WTC11 (cell line): ENCODE measurements at regions not wholly inside any gene's neighbourhood (a gene's known extent, or its start where the extent isn't known, plus 50 kb on each side); places are given as distances from the start of the nearest gene placed in this dataset.

Source experiments
- ATAC-seq: fragments of 200-7000 bp; cut with Tn5 transposase; 2 replicates; pipeline ENCODE4 v1.10.0; 2021; ENCODE audit warnings: mild to moderate bottlenecking, moderate library complexity
- CTCF ChIA-PET: fragments of 300-600 bp; sonication (Branson Sonifier 250); formaldehyde crosslinking; loops from one replicate; lab custom pipeline; 2021; ENCODE audit warnings: antibody characterized with exemption; lab: Charles Lee
- POLR2A ChIA-PET: fragments of 350-600 bp; sonication (Branson Sonifier 250); formaldehyde crosslinking; loops from one replicate; lab custom pipeline; 2021; ENCODE audit warnings: antibody characterized with exemption; lab: Charles Lee
- DNase-seq: peaks from one replicate; pipeline ENCODE4 v3.0.0; 2021; ENCODE audit warnings: low spot score
- H3K27ac Mint-ChIP-seq: 2 replicates; pipeline ENCODE4 v1.8.0; 2021; ENCODE audit warnings: mixed read lengths
- H3K27me3 Mint-ChIP-seq: 2 replicates; pipeline ENCODE4 v1.8.0; 2021; ENCODE audit warnings: low read depth, mild to moderate bottlenecking, moderate library complexity, mixed read lengths
- H3K36me3 Mint-ChIP-seq: 2 replicates; pipeline ENCODE4 v1.8.0; 2021; ENCODE audit warnings: mixed read lengths
- H3K4me1 Mint-ChIP-seq: 2 replicates; pipeline ENCODE4 v1.8.0; 2022; ENCODE audit warnings: mixed read lengths
- H3K4me3 Mint-ChIP-seq: 2 replicates; pipeline ENCODE4 v1.8.0; 2021; ENCODE audit warnings: mild to moderate bottlenecking, moderate library complexity, mixed read lengths
- H3K9me3 Mint-ChIP-seq: 2 replicates; pipeline ENCODE4 v1.8.0; 2021; ENCODE audit warnings: mixed read lengths
- ESRRA ChIP-seq: sonication (generic); formaldehyde crosslinking; IDR thresholded peaks from 2 replicates; pipeline ENCODE4 v1.8.1; 2022; ENCODE audit warnings: mild to moderate bottlenecking, missing genetic modification reagents, borderline replicate concordance
- FOXP1 ChIP-seq: sonication (generic); formaldehyde crosslinking; IDR thresholded peaks from 2 replicates; pipeline ENCODE4 v1.8.0; 2022; ENCODE audit warnings: missing genetic modification reagents, mild to moderate bottlenecking, moderate library complexity, borderline replicate concordance
- HMGA2 ChIP-seq: fragments of 250-450 bp; sonication (Bioruptor Pico); IDR thresholded peaks from 2 replicates; pipeline ENCODE4 v1.4.0; 2021; ENCODE audit warnings: mild to moderate bottlenecking, moderate library complexity
- NR1H2 ChIP-seq: sonication (generic); formaldehyde crosslinking; IDR thresholded peaks from 2 replicates; pipeline ENCODE4 v1.9.0; 2021; ENCODE audit warnings: mild to moderate bottlenecking, moderate library complexity, missing genetic modification reagents
- RORB ChIP-seq: fragments of 250-450 bp; sonication (Bioruptor Pico); IDR thresholded peaks from 2 replicates; pipeline ENCODE4 v1.9.0; 2021; ENCODE audit warnings: mild to moderate bottlenecking
- SMAD3 ChIP-seq: sonication (generic); formaldehyde crosslinking; IDR thresholded peaks from 2 replicates; pipeline ENCODE4 v1.8.0; 2022; ENCODE audit warnings: missing genetic modification reagents, mild to moderate bottlenecking, borderline replicate concordance
- SMAD4 ChIP-seq: sonication (generic); formaldehyde crosslinking; IDR thresholded peaks from 2 replicates; pipeline ENCODE4 v1.8.0; 2022; ENCODE audit warnings: mild to moderate bottlenecking, missing genetic modification reagents
- ZBTB21 ChIP-seq: sonication (generic); formaldehyde crosslinking; IDR thresholded peaks from 2 replicates; pipeline ENCODE4 v1.8.1; 2023; ENCODE audit warnings: mild to moderate bottlenecking, missing genetic modification reagents, borderline replicate concordance
- TF ChIP-seq, protein P1 (sequence below): sonication (generic); formaldehyde crosslinking; IDR thresholded peaks from 2 replicates; pipeline ENCODE4 v1.8.0; 2023; ENCODE audit warnings: missing genetic modification reagents
- TF ChIP-seq, protein P2 (sequence below): fragments of 250-450 bp; sonication (Bioruptor Pico); IDR thresholded peaks from 2 replicates; pipeline ENCODE4 v1.9.0; 2021; ENCODE audit warnings: mild to moderate bottlenecking, borderline replicate concordance
- TF ChIP-seq, protein P3 (sequence below): sonication (generic); formaldehyde crosslinking; conservative IDR thresholded peaks from 2 replicates; pipeline ENCODE4 v1.8.1; 2023; ENCODE audit warnings: mild to moderate bottlenecking, low read depth, missing genetic modification reagents, moderate library complexity
- TF ChIP-seq, protein P4 (sequence below): sonication (generic); formaldehyde crosslinking; IDR thresholded peaks from 2 replicates; pipeline ENCODE4 v1.8.1; 2022; ENCODE audit warnings: low read depth, mild to moderate bottlenecking, moderate library complexity, missing genetic modification reagents, borderline replicate concordance
- TF ChIP-seq, protein P5 (sequence below): sonication (generic); formaldehyde crosslinking; IDR thresholded peaks from 2 replicates; pipeline ENCODE4 v1.8.1; 2023; ENCODE audit warnings: mild to moderate bottlenecking, missing genetic modification reagents, moderate library complexity
- TF ChIP-seq, protein P6 (sequence below): sonication (generic); formaldehyde crosslinking; IDR thresholded peaks from 2 replicates; pipeline ENCODE4 v1.8.1; 2023; ENCODE audit warnings: mild to moderate bottlenecking, missing genetic modification reagents
- TF ChIP-seq, protein P7 (sequence below): sonication (generic); formaldehyde crosslinking; IDR thresholded peaks from 2 replicates; pipeline ENCODE4 v1.8.1; 2022; ENCODE audit warnings: low read depth, missing genetic modification reagents, borderline replicate concordance

DNA sequence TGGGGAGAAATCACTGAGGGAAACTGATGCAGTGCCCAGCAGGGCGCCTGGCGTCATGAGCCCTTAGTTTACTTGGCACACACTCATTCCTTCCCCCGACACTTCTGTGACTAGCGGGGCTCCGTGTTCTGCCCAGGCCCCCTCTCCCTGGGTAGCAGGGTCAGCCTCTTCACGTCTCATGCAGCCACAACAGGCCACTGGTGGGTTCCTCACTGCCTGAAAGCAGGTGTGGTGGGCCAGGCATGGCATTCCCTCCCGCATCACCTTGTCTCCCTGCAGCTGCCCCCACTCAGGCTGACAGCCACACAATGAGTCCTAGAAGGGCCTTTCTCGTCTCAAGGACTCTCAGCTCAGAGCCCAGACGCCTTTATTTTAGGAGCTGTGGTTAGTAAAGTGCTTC is 51.1 kb upstream of the CPLX2 start:
- ATAC-seq: no peak
- Mint-ChIP-seq H3K4me1 (peaks cover 44% of the 10 kb centered on the region), H3K9me3 (no peaks in the 10 kb centered on the region), H3K4me3 (no peak overlapping the region), H3K27ac (no peak overlapping the region), H3K27me3 (no peaks in the 10 kb centered on the region), H3K36me3 (no peaks in the 10 kb centered on the region)
- TF ChIP-seq ZBTB21 (CRISPR knock-in tag) (no peak), FOXP1 (CRISPR knock-in tag) (no peak), RORB (no peak), HMGA2 (CRISPR knock-in tag) (no peak), SMAD4 (CRISPR knock-in tag) (no peak), NR1H2 (CRISPR knock-in tag) (no peak), ESRRA (CRISPR knock-in tag) (no peak), SMAD3 (CRISPR knock-in tag) (no peak)
- TF ChIP-seq, protein P1, sequence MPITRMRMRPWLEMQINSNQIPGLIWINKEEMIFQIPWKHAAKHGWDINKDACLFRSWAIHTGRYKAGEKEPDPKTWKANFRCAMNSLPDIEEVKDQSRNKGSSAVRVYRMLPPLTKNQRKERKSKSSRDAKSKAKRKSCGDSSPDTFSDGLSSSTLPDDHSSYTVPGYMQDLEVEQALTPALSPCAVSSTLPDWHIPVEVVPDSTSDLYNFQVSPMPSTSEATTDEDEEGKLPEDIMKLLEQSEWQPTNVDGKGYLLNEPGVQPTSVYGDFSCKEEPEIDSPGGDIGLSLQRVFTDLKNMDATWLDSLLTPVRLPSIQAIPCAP (CRISPR knock-in tag): no peak
- TF ChIP-seq, protein P2, sequence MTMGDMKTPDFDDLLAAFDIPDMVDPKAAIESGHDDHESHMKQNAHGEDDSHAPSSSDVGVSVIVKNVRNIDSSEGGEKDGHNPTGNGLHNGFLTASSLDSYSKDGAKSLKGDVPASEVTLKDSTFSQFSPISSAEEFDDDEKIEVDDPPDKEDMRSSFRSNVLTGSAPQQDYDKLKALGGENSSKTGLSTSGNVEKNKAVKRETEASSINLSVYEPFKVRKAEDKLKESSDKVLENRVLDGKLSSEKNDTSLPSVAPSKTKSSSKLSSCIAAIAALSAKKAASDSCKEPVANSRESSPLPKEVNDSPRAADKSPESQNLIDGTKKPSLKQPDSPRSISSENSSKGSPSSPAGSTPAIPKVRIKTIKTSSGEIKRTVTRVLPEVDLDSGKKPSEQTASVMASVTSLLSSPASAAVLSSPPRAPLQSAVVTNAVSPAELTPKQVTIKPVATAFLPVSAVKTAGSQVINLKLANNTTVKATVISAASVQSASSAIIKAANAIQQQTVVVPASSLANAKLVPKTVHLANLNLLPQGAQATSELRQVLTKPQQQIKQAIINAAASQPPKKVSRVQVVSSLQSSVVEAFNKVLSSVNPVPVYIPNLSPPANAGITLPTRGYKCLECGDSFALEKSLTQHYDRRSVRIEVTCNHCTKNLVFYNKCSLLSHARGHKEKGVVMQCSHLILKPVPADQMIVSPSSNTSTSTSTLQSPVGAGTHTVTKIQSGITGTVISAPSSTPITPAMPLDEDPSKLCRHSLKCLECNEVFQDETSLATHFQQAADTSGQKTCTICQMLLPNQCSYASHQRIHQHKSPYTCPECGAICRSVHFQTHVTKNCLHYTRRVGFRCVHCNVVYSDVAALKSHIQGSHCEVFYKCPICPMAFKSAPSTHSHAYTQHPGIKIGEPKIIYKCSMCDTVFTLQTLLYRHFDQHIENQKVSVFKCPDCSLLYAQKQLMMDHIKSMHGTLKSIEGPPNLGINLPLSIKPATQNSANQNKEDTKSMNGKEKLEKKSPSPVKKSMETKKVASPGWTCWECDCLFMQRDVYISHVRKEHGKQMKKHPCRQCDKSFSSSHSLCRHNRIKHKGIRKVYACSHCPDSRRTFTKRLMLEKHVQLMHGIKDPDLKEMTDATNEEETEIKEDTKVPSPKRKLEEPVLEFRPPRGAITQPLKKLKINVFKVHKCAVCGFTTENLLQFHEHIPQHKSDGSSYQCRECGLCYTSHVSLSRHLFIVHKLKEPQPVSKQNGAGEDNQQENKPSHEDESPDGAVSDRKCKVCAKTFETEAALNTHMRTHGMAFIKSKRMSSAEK (CRISPR knock-in tag): no peak
- TF ChIP-seq, protein P3, sequence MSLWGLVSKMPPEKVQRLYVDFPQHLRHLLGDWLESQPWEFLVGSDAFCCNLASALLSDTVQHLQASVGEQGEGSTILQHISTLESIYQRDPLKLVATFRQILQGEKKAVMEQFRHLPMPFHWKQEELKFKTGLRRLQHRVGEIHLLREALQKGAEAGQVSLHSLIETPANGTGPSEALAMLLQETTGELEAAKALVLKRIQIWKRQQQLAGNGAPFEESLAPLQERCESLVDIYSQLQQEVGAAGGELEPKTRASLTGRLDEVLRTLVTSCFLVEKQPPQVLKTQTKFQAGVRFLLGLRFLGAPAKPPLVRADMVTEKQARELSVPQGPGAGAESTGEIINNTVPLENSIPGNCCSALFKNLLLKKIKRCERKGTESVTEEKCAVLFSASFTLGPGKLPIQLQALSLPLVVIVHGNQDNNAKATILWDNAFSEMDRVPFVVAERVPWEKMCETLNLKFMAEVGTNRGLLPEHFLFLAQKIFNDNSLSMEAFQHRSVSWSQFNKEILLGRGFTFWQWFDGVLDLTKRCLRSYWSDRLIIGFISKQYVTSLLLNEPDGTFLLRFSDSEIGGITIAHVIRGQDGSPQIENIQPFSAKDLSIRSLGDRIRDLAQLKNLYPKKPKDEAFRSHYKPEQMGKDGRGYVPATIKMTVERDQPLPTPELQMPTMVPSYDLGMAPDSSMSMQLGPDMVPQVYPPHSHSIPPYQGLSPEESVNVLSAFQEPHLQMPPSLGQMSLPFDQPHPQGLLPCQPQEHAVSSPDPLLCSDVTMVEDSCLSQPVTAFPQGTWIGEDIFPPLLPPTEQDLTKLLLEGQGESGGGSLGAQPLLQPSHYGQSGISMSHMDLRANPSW (CRISPR knock-in tag): no peak
- TF ChIP-seq, protein P4, sequence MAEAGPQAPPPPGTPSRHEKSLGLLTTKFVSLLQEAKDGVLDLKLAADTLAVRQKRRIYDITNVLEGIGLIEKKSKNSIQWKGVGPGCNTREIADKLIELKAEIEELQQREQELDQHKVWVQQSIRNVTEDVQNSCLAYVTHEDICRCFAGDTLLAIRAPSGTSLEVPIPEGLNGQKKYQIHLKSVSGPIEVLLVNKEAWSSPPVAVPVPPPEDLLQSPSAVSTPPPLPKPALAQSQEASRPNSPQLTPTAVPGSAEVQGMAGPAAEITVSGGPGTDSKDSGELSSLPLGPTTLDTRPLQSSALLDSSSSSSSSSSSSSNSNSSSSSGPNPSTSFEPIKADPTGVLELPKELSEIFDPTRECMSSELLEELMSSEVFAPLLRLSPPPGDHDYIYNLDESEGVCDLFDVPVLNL (CRISPR knock-in tag): no peak
- TF ChIP-seq, protein P5, sequence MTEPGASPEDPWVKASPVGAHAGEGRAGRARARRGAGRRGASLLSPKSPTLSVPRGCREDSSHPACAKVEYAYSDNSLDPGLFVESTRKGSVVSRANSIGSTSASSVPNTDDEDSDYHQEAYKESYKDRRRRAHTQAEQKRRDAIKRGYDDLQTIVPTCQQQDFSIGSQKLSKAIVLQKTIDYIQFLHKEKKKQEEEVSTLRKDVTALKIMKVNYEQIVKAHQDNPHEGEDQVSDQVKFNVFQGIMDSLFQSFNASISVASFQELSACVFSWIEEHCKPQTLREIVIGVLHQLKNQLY: no peak
- TF ChIP-seq, protein P6, sequence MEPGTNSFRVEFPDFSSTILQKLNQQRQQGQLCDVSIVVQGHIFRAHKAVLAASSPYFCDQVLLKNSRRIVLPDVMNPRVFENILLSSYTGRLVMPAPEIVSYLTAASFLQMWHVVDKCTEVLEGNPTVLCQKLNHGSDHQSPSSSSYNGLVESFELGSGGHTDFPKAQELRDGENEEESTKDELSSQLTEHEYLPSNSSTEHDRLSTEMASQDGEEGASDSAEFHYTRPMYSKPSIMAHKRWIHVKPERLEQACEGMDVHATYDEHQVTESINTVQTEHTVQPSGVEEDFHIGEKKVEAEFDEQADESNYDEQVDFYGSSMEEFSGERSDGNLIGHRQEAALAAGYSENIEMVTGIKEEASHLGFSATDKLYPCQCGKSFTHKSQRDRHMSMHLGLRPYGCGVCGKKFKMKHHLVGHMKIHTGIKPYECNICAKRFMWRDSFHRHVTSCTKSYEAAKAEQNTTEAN: no peak
- TF ChIP-seq, protein P7, sequence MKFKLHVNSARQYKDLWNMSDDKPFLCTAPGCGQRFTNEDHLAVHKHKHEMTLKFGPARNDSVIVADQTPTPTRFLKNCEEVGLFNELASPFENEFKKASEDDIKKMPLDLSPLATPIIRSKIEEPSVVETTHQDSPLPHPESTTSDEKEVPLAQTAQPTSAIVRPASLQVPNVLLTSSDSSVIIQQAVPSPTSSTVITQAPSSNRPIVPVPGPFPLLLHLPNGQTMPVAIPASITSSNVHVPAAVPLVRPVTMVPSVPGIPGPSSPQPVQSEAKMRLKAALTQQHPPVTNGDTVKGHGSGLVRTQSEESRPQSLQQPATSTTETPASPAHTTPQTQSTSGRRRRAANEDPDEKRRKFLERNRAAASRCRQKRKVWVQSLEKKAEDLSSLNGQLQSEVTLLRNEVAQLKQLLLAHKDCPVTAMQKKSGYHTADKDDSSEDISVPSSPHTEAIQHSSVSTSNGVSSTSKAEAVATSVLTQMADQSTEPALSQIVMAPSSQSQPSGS: no peak
- POLR2A ChIA-PET: no interaction called here
- CTCF ChIA-PET: interaction anchor here (0.9 to 2.2 kb wide), 5 partner anchors 12 to 91 kb away, joined by 3 to 13 read pairs (median 3); no protein-coding TSS in a partner anchor
- DNase-seq: no peak
